SU-DHL-6 (cell line): ENCODE measurements at regions not wholly inside any gene's neighbourhood (a gene's known extent, or its start where the extent isn't known, plus 50 kb on each side); places are given as distances from the start of the nearest gene placed in this dataset.

ENCODE experiments used
- CTCF ChIP-seq: fragments of 200-600 bp; sonication (generic); IDR thresholded peaks from one replicate; pipeline ENCODE4 v1.5.1; 2017; ENCODE audit warnings: antibody characterized with exemption, mild to moderate bottlenecking, low read length, moderate library complexity; ENCODE audit not compliant: insufficient read depth, poor library complexity, severe bottlenecking
- EZH2phosphoT487 ChIP-seq: fragments of 200-600 bp; sonication (generic), shearing (Covaris generic); conservative IDR thresholded peaks from 2 replicates; pipeline ENCODE4 v1.6.1; 2018; ENCODE audit warnings: mild to moderate bottlenecking, antibody characterized with exemption, low read length, moderate library complexity, mixed read lengths

- no peak for TF ChIP-seq CTCF
- no peak for TF ChIP-seq EZH2phosphoT487
These were observed 184.7 kb upstream of the PLPP4 start for GRCh38 chr10:120272350-120272749.
